ENCODE measurements at regions not wholly inside any gene's neighbourhood (a gene's known extent, or its start where the extent isn't known, plus 50 kb on each side); places are given as distances from the start of the nearest gene placed in this dataset.

- no peak for DNase-seq (ENCODE audit: low spot score)
- FAIRE-seq: no peak
Measured at GRCh38 chr22:22996511-22997261, 73.6 kb upstream of the GNAZ start.

- no peak for DNase-seq (ENCODE audit: low spot score)
- no peak for FAIRE-seq
Measured at GRCh38 chr22:22997262-22997898, 72.9 kb upstream of the GNAZ start.

- FAIRE-seq (no peak), DNase-seq (ENCODE audit: low spot score) (no peak)
Measured at GRCh38 chr22:22997988-22998387, 72.3 kb upstream of the GNAZ start.

- DNase-seq (ENCODE audit: low spot score) (no peak), FAIRE-seq (no peak)
Measured at GRCh38 chr22:22999523-22999922, 70.8 kb upstream of the GNAZ start.

GRCh38 chr22:23000657-23001347 is 69.5 kb upstream of the GNAZ start:
- FAIRE-seq (peak; percentile 9), DNase-seq (ENCODE audit: low spot score) (no peak)

GRCh38 chr22:23001463-23001862 is 68.9 kb upstream of the GNAZ start:
- DNase-seq (ENCODE audit: low spot score): no peak
- no peak for FAIRE-seq

- DNase-seq (ENCODE audit: low spot score): no peak
- FAIRE-seq: peak; percentile 50
Measured at GRCh38 chr22:23002612-23003180, 67.6 kb upstream of the GNAZ start.

GRCh38 chr22:23007823-23008222 is 62.5 kb upstream of the GNAZ start:
- no peak for DNase-seq (ENCODE audit: low spot score)
- no peak for FAIRE-seq

- FAIRE-seq (no peak), DNase-seq (ENCODE audit: low spot score) (no peak)
Measured at GRCh38 chr22:23008896-23009295, 61.4 kb upstream of the GNAZ start.

Data from urothelium cell line (cell line).